ENCODE measurements at regions not wholly inside any gene's neighbourhood (a gene's known extent, or its start where the extent isn't known, plus 50 kb on each side); places are given as distances from the start of the nearest gene placed in this dataset.
"Not testable (repeated sequence)": the region's sequence is repeated elsewhere in the genome, so short reads cannot be mapped to it uniquely, and the experiment has no call there.

GRCh38 chr7:86375602-86376001, 268.1 kb upstream of the GRM3 start:
- not testable (repeated sequence) for DNase-seq (ENCODE audit: low spot score); ATAC-seq

- no peak for DNase-seq (ENCODE audit: low spot score)
- no peak for ATAC-seq
Observed at GRCh38 chr7:86372262-86372661, 271.4 kb upstream of the GRM3 start.

- DNase-seq (ENCODE audit: low spot score) (no peak), ATAC-seq (no peak)
Observed at GRCh38 chr7:86366946-86367345, 276.8 kb upstream of the GRM3 start.

GRCh38 chr7:86340407-86340806, 303.3 kb upstream of the GRM3 start:
- not testable (repeated sequence) for ATAC-seq; DNase-seq (ENCODE audit: low spot score)

- DNase-seq (ENCODE audit: low spot score) (no peak), ATAC-seq (no peak)
Observed at GRCh38 chr7:86339051-86339450, 304.7 kb upstream of the GRM3 start.

GRCh38 chr7:86328801-86329433, 314.8 kb upstream of the GRM3 start:
- no peak for DNase-seq (ENCODE audit: low spot score)
- ATAC-seq: no peak

GRCh38 chr7:86326847-86327246, 316.9 kb upstream of the GRM3 start:
- no peak for DNase-seq (ENCODE audit: low spot score)
- ATAC-seq: peak; percentile 68

GRCh38 chr7:86320889-86321288, 322.8 kb upstream of the GRM3 start:
- ATAC-seq (no peak), DNase-seq (ENCODE audit: low spot score) (no peak)

- ATAC-seq (no peak), DNase-seq (ENCODE audit: low spot score) (no peak)
Observed at GRCh38 chr7:86320341-86320740, 323.4 kb upstream of the GRM3 start.

- no peak for DNase-seq (ENCODE audit: low spot score)
- ATAC-seq: no peak
Observed at GRCh38 chr7:86313842-86314241, 329.9 kb upstream of the GRM3 start.

- ATAC-seq: no peak
- DNase-seq (ENCODE audit: low spot score): no peak
Observed at GRCh38 chr7:86301301-86301700, 342.4 kb upstream of the GRM3 start.

- no peak for ATAC-seq
Observed at GRCh38 chr7:86295526-86295925, 348.2 kb upstream of the GRM3 start.

GRCh38 chr7:86282014-86282682, 361.6 kb upstream of the GRM3 start:
- no peak for DNase-seq (ENCODE audit: low spot score)
- no peak for ATAC-seq

More at GRCh38 chr7:86295526-86295925, 348.2 kb upstream of the GRM3 start:
- DNase-seq (ENCODE audit: low spot score): no peak

- DNase-seq (ENCODE audit: low spot score): no peak
- no peak for ATAC-seq
Observed at GRCh38 chr7:86280150-86280549, 363.6 kb upstream of the GRM3 start.

- no peak for ATAC-seq
- DNase-seq (ENCODE audit: low spot score): no peak
Observed at GRCh38 chr7:86262781-86263180, 380.9 kb upstream of the GRM3 start.

- DNase-seq (ENCODE audit: low spot score) (no peak), ATAC-seq (no peak)
Observed at GRCh38 chr7:86257894-86258293, 385.8 kb upstream of the GRM3 start.

GRCh38 chr7:86252406-86252805, 391.3 kb upstream of the GRM3 start:
- DNase-seq (ENCODE audit: low spot score): no peak
- no peak for ATAC-seq

GRCh38 chr7:86248977-86249376, 394.7 kb upstream of the GRM3 start:
- ATAC-seq: no peak

GRCh38 chr7:86243171-86243570, 400.5 kb upstream of the GRM3 start:
- DNase-seq (ENCODE audit: low spot score) (no peak), ATAC-seq (no peak)

More at GRCh38 chr7:86248977-86249376, 394.7 kb upstream of the GRM3 start:
- no peak for DNase-seq (ENCODE audit: low spot score)

GRCh38 chr7:86226191-86226590, 417.5 kb upstream of the GRM3 start:
- DNase-seq (ENCODE audit: low spot score) (no peak), ATAC-seq (no peak)

GRCh38 chr7:86222806-86223205, 420.9 kb upstream of the GRM3 start:
- no peak for ATAC-seq

GRCh38 chr7:86214734-86215133, 429.0 kb upstream of the GRM3 start:
- DNase-seq (ENCODE audit: low spot score): no peak
- no peak for ATAC-seq

More at GRCh38 chr7:86222806-86223205, 420.9 kb upstream of the GRM3 start:
- no peak for DNase-seq (ENCODE audit: low spot score)

GRCh38 chr7:86212976-86213375, 430.7 kb upstream of the GRM3 start:
- no peak for ATAC-seq
- no peak for DNase-seq (ENCODE audit: low spot score)

Measured in left lobe of liver (tissue), 2 donors.